Neural cell (in vitro differentiated cells): ENCODE measurements at regions not wholly inside any gene's neighbourhood (a gene's known extent, or its start where the extent isn't known, plus 50 kb on each side); places are given as distances from the start of the nearest gene placed in this dataset.
A peak's percentile ranks its signal among the peaks of the same experiment; 100 is the strongest.

Experiments
- H2AFZ ChIP-seq: fragments of 200-600, 300-800 bp; sonication (generic), shearing (Covaris generic); 2 replicates; pipeline ENCODE4 v1.6.0; 2014; ENCODE audit warnings: low read depth, mild to moderate bottlenecking, antibody characterized with exemption, low read length, moderate library complexity
- H3F3A ChIP-seq: fragments of 200-600 bp; shearing (Covaris generic); 2 replicates; pipeline ENCODE4 v1.6.1; 2016; ENCODE audit warnings: mild to moderate bottlenecking, moderate library complexity, mixed read lengths, antibody characterized with exemption, low read length; ENCODE audit not compliant: insufficient read depth, poor library complexity, severe bottlenecking
- H3K27ac ChIP-seq: fragments of 200-600, 300-800 bp; sonication (generic), shearing (Covaris generic); 2 replicates; pipeline ENCODE4 v1.5.1; 2014; ENCODE audit warnings: mild to moderate bottlenecking, low read length, moderate library complexity
- H3K27me3 ChIP-seq: fragments of 300-800, 200-600 bp; sonication (generic), shearing (Covaris generic); 2 replicates; pipeline ENCODE4 v1.6.0; 2014; ENCODE audit warnings: mild to moderate bottlenecking, low read depth, low read length, moderate library complexity; ENCODE audit not compliant: insufficient read depth
- H3K36me3 ChIP-seq: fragments of 300-800, 200-600 bp; sonication (generic), shearing (Covaris generic); 2 replicates; pipeline ENCODE4 v1.5.1; 2014; ENCODE audit warnings: mild to moderate bottlenecking, antibody characterized with exemption, low read length, moderate library complexity; ENCODE audit not compliant: insufficient read depth
- H3K4me2 ChIP-seq: fragments of 300-800, 200-600 bp; sonication (generic), shearing (Covaris generic); 2 replicates; pipeline ENCODE4 v1.6.0; 2014; ENCODE audit warnings: mild to moderate bottlenecking, low read length
- H3K4me3 ChIP-seq: fragments of 300-800, 200-600 bp; sonication (generic), shearing (Covaris generic); 2 replicates; pipeline ENCODE4 v1.5.1; 2014; ENCODE audit warnings: mild to moderate bottlenecking, low read length, moderate library complexity
- H3K79me2 ChIP-seq: fragments of 200-600 bp; shearing (Covaris generic); replicated peaks from 2 replicates; pipeline ENCODE4 v1.6.0; 2014; ENCODE audit warnings: mild to moderate bottlenecking, low read length, moderate library complexity; ENCODE audit not compliant: insufficient read depth
- H3K9ac ChIP-seq: fragments of 300-800, 200-600 bp; sonication (generic), shearing (Covaris generic); 2 replicates; pipeline ENCODE4 v1.6.1; 2016; ENCODE audit warnings: mild to moderate bottlenecking, low read length, mixed read lengths
- H3K9me2 ChIP-seq: fragments of 200-600 bp; shearing (Covaris generic); 2 replicates; pipeline ENCODE4 v1.6.1; 2016; ENCODE audit warnings: mild to moderate bottlenecking, low read length, mixed read lengths; ENCODE audit not compliant: insufficient read depth
- H3K9me3 ChIP-seq: fragments of 200-600, 300-800 bp; sonication (generic), shearing (Covaris generic); 2 replicates; pipeline ENCODE4 v1.6.1; 2016; ENCODE audit warnings: mild to moderate bottlenecking, mixed run types, low read length, moderate library complexity, mixed read lengths
- H4K20me1 ChIP-seq: fragments of 200-600 bp; shearing (Covaris generic); 2 replicates; pipeline ENCODE4 v1.6.1; 2016; ENCODE audit warnings: mild to moderate bottlenecking, mixed run types; ENCODE audit not compliant: insufficient read depth
- CTCF ChIP-seq: fragments of 450-650 bp; IDR thresholded peaks from 2 replicates; pipeline ENCODE4 v1.5.1; 2014; ENCODE audit warnings: antibody characterized with exemption, mild to moderate bottlenecking, moderate library complexity; ENCODE audit not compliant: poor library complexity, severe bottlenecking
- EP300 ChIP-seq: fragments of 450-650 bp; conservative IDR thresholded peaks from 2 replicates; pipeline ENCODE4 v1.6.1; 2014; ENCODE audit warnings: antibody characterized with exemption, mild to moderate bottlenecking, moderate library complexity; ENCODE audit not compliant: poor library complexity, severe bottlenecking
- EZH2 ChIP-seq: fragments of 200-600, 300-800 bp; shearing (Covaris generic), sonication (generic); IDR thresholded peaks from 2 replicates; pipeline ENCODE4 v1.6.1; 2014; ENCODE audit warnings: antibody characterized with exemption, low read length, borderline replicate concordance, mild to moderate bottlenecking; ENCODE audit not compliant: insufficient read depth, poor library complexity, severe bottlenecking
- MXI1 ChIP-seq: fragments of 450-650 bp; conservative IDR thresholded peaks from 2 replicates; pipeline ENCODE4 v1.6.1; 2014; ENCODE audit warnings: antibody characterized with exemption, mild to moderate bottlenecking; ENCODE audit not compliant: poor library complexity, severe bottlenecking
- POLR2AphosphoS5 ChIP-seq: IDR thresholded peaks from 2 replicates; pipeline ENCODE4 v1.6.1; 2012
- RAD21 ChIP-seq: fragments of 450-650 bp; conservative IDR thresholded peaks from 2 replicates; pipeline ENCODE4 v1.6.1; 2014; ENCODE audit warnings: antibody characterized with exemption, mild to moderate bottlenecking, moderate library complexity
- REST ChIP-seq: IDR thresholded peaks from 2 replicates; pipeline ENCODE4 v1.6.1; 2012; ENCODE audit warnings: borderline replicate concordance
- SMC3 ChIP-seq: fragments of 450-650 bp; conservative IDR thresholded peaks from 2 replicates; pipeline ENCODE4 v1.6.1; 2014; ENCODE audit warnings: antibody characterized with exemption, mild to moderate bottlenecking, moderate library complexity; ENCODE audit not compliant: poor library complexity
- TAF1 ChIP-seq: IDR thresholded peaks from 2 replicates; pipeline ENCODE4 v1.6.1; 2012; ENCODE audit warnings: low read depth

DNA sequence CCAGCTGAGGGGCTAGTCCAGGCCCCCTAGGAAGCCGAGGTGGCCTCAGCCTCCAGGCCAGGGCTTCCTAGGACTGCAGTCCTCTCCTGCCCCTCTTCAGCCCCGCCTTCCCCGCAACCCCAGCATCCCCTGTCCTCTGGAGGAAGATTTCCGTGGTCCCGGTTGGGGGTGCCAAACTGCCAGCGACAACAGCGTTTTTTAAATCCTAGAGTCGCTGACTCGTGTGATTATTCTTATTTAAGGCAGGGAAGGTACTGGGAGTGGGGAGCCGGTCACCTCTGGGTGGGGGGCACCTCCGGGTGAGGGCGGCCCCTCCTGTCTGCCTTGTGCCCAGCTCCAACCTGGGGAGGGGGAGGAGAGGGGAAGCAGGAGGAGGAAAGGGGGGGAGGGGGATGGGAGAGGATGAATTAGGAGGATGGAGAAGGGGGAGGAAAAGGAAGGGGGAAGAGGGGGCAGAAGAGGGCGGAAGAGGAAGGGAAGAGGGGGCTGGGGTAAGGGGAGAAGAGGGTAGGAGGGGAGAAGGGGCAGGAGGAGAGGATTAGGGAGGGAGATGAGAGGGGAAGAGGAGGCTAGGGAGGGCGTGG is 173.1 kb upstream of the IER5L start:
- Histone ChIP-seq H3K36me3 (no peaks in the 10 kb centered on the region), H3F3A (no peaks in the 10 kb centered on the region), H3K9ac (peak overlapping the region; percentile 60), H4K20me1 (no peaks in the 10 kb centered on the region), H3K9me2 (no peaks in the 10 kb centered on the region), H3K79me2 (no peaks in the 10 kb centered on the region), H3K4me3 (no peak overlapping the region), H3K27me3 (no peaks in the 10 kb centered on the region), H2AFZ (no peak overlapping the region), H3K27ac (no peak overlapping the region), H3K9me3 (no peaks in the 10 kb centered on the region), H3K4me2 (no peak overlapping the region)
- no peak for TF ChIP-seq MXI1
- no peak for TF ChIP-seq TAF1
- peak; percentile 43 for TF ChIP-seq RAD21
- TF ChIP-seq CTCF: peak; percentile 27
- TF ChIP-seq REST: no peak
- TF ChIP-seq EP300: no peak
- no peak for TF ChIP-seq EZH2
- TF ChIP-seq POLR2AphosphoS5: no peak
- no peak for TF ChIP-seq SMC3

DNA sequence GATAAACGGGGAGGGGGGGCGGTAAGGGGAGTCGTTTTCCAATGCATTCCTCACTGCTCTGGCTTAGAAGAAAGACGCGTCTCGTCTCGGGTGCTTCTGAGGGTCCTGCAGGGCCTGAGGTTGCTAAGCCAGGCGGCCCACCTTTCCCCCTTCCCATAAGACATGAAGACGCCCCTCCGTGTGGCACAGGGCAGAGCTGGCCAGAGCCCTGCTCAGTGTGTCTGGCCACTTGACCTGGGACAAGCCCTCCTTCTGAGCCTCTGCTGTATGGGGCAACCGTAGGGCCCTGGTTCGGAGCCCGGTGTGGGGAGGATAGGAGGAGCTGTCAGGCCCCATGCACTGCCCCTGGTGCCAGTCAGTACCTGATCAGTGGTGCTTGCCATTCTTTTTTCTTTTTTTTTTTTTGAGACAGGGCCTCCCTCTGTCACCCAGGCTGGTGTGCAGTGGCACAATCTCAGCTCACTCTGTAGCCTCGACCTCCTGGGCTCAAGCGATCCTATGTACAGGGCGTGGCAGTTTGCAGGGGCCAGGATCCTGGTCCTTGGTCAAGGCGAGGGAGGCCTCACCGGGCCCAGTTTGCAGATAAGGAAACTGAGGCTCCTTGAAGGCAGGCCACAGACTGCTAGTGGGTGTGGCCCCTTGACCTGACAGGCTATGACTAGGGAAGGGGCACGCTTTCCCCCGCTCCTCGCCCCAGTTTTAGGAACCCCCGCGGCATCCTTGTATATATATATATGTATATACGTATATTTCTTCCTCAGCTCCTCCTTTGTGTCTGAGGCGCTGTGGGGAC is 172.3 kb upstream of the IER5L start:
- H2AFZ ChIP-seq: no peak overlapping the region
- no peak overlapping the region for H3K27ac ChIP-seq
- H3K4me2 ChIP-seq: no peak overlapping the region
- H3K4me3 ChIP-seq: no peak overlapping the region
- H3K27me3 ChIP-seq: no peaks in the 10 kb centered on the region
- no peak overlapping the region for H3K9ac ChIP-seq
- no peaks in the 10 kb centered on the region for H3K79me2 ChIP-seq
- no peaks in the 10 kb centered on the region for H3F3A ChIP-seq
- H3K36me3 ChIP-seq: no peaks in the 10 kb centered on the region
- no peaks in the 10 kb centered on the region for H3K9me2 ChIP-seq
- H4K20me1 ChIP-seq: no peaks in the 10 kb centered on the region
- no peaks in the 10 kb centered on the region for H3K9me3 ChIP-seq
- TF ChIP-seq REST (no peak), TAF1 (no peak), EP300 (no peak), RAD21 (no peak), CTCF (no peak), MXI1 (no peak), POLR2AphosphoS5 (no peak), EZH2 (no peak), SMC3 (no peak)
